GM12865 (cell line): ENCODE measurements at regions not wholly inside any gene's neighbourhood (a gene's known extent, or its start where the extent isn't known, plus 50 kb on each side); places are given as distances from the start of the nearest gene placed in this dataset.

Experiments used
- DNase-seq: peaks from one replicate; pipeline ENCODE4 v3.0.0; 2010; ENCODE audit warnings: low read depth
- H3K4me3 ChIP-seq: 2 replicates; pipeline ENCODE4 v1.5.1; 2011; ENCODE audit warnings: mild to moderate bottlenecking, low read depth, low read length, control low read depth
- CTCF ChIP-seq: IDR thresholded peaks from 2 replicates; pipeline ENCODE4 v1.5.1; 2011; ENCODE audit warnings: low read length, control low read depth, low read depth, inconsistent platforms; ENCODE audit not compliant: insufficient read depth; ENCODE audit errors: missing control alignments

- TF ChIP-seq CTCF, result no peak
- DNase-seq, result no peak
- H3K4me3 ChIP-seq, result no peak overlapping the region
These were observed 185.5 kb upstream of the KLF14 start for GRCh38 chr7:130919316-130920103.

DNA sequence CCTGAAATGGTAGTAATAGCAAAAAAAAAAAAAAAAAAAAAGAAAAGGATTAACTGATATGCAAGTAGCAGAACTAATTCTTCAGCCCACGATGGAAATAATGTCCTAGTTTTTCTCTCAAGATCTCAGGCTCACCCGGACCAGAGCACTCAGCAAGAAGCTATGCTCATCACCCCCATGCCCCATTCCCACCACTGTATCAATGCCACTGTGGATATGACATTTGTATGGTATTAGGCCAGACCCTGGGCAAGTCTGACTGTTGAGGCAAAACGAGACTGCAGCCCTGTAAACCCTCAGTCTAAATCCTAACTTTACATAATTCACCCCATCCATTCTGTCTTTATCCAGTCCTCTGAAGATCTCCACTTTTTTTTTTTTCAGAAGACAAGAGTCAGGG is 186.1 kb upstream of the KLF14 start:
- DNase-seq, result no peak
- H3K4me3 ChIP-seq, result no peak overlapping the region
- TF ChIP-seq CTCF, result no peak

DNA sequence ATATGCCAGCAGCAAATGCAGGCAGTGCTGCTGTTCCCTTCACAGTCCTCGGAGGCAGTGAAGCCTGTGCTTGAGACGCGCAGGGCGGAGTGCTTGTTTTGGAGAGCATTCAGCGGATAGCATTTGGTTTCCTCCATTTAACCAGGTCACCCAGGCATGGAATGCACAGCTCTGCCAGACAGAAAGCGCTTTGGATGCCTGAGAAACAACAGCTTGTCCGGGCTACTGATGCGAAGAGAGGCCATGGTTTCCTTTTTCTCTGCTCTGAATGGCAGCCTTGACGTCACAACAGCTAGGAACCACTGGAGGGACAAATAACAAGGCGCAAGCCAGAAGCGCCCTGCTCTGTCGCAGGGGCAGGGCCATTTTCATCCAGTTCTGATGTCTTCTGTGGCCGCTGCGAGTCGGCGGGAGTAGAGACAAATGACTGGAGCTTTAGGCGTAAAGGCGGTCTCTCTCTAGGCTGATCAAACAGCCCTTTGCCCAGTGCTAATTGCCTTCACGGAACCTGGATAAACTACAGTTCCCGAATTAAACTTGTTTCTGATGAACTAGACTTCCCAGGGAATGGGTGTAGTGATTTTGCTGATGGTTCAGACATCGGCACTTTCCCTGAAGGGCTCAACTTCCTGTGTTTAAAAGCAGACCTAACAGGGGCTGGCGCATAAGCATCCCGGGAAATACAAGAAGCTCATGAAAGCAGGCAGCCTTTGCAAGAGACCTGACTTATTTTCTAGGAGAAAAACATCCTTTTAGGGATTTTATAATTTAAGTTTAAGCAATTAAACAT is 187.6 kb upstream of the KLF14 start:
- no peak for DNase-seq
- no peak overlapping the region for H3K4me3 ChIP-seq
- TF ChIP-seq CTCF, result no peak

DNA sequence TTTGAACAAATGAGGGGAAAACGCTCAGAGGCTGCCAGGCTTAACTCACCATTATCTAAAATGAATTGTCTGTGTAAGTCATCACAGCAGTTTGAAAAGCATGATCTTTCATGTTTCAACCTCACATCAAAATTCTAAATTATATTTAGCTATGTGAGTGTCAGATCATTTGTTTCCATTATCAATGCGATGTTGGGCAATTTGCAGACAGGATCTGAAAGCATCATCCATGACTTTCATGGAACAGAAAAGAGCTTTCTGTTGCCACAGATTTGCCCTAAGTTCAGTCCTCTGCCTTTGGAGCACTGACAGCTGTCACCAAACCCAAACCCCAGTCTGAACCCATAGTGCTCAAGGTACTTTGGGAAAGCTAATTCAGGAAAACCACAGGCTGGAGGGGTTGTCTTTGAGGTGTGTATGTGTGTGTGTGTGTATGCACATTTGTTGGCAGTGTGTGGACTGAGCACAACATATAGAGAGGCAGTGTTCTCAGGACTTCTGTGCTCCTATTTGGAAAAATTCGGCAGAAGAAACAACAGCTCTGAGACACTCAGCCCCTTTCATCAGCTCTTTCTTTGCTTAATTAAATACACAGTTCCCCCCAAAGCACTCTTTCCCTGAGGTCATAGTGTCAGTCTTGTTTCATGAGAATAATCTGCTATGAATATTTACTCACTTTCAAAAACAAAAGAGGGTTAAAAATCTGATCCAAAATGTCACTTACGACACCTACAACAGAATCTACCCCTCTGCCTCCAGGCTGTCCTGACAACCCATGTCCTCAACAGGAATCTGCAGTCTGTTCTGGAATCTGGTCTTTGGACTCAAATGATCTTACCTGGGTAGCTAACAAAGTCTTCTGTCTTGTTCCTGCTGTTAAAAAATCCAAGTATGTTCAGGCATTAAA is 188.5 kb upstream of the KLF14 start:
- TF ChIP-seq CTCF, result no peak
- H3K4me3 ChIP-seq, result no peak overlapping the region
- no peak for DNase-seq

- TF ChIP-seq CTCF, result no peak
- no peak overlapping the region for H3K4me3 ChIP-seq
- no peak for DNase-seq
These were observed 189.4 kb upstream of the KLF14 start for GRCh38 chr7:130923365-130923764.

GRCh38 chr7:130923930-130924329 is 189.9 kb upstream of the KLF14 start:
- no peak overlapping the region for H3K4me3 ChIP-seq
- DNase-seq, result no peak
- no peak for TF ChIP-seq CTCF
